Stimulated activated naive CD8-positive, alpha-beta T cell treated with anti-CD3 and anti-CD28 coated beads, Interleukin-15, amount 100 ng/mL, for 72 hours (primary cell): ENCODE measurements at regions not wholly inside any gene's neighbourhood (a gene's known extent, or its start where the extent isn't known, plus 50 kb on each side); places are given as distances from the start of the nearest gene placed in this dataset.

Source experiments
- ATAC-seq: fragments of 150-1000 bp; cut with Tn5 transposase; 2 replicates; pipeline ENCODE4 v1.10.0; 2021; ENCODE audit warnings: mild to moderate bottlenecking, moderate library complexity
- DNase-seq, 2 donors: peaks; one replicate each; pipeline ENCODE4 v3.0.0; 2021 to 2022
- H3K27ac Mint-ChIP-seq, 2 donors: one replicate each; pipeline ENCODE4 v1.8.0; 2022; ENCODE audit warnings: mild to moderate bottlenecking in 2 of 2, mixed read lengths in 2 of 2, moderate library complexity in 2 of 2
- H3K27me3 Mint-ChIP-seq: one replicate; pipeline ENCODE4 v1.8.0; 2022; ENCODE audit warnings: mixed read lengths
- H3K4me1 Mint-ChIP-seq: one replicate; pipeline ENCODE4 v1.8.0; 2022; ENCODE audit warnings: mild to moderate bottlenecking, mixed read lengths
- H3K4me3 Mint-ChIP-seq, 2 donors: one replicate each; pipeline ENCODE4 v1.8.0; 2022; ENCODE audit warnings: mild to moderate bottlenecking in 2 of 2, mixed read lengths in 2 of 2, moderate library complexity in 1 of 2
- H3K9me3 Mint-ChIP-seq, 2 donors: one replicate each; pipeline ENCODE4 v1.8.0; 2022; ENCODE audit warnings: mixed read lengths in 2 of 2

DNA sequence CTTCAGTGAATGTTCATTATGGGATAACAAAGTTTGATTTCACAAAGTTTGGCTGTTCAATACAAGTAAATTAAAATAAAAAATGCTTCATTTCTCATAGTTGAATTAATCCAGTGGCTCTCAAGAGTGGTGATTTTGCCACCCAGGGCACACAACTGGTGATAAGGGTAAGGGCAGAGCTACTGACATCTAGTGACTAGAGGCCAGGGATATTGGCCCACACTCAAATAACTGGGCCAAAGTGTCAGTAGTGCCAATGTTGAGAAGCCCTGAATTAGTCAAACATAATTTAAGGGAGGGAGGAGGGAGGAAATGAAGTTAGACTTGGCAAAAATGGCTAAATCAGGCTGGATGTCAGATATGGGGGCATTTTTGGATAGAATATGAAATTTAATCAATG lies 880.5 kb upstream of the ADGRL4 start:
- no peaks in the 10 kb centered on the region for H3K4me1 Mint-ChIP-seq
- no peak for ATAC-seq
- peaks cover 12 to 46% of the 10 kb centered on the region in 2 donors for H3K9me3 Mint-ChIP-seq
- no peak for DNase-seq
- no peak overlapping the region for H3K4me3 Mint-ChIP-seq
- H3K27me3 Mint-ChIP-seq: no peaks in the 10 kb centered on the region
- no peak overlapping the region for H3K27ac Mint-ChIP-seq

DNA sequence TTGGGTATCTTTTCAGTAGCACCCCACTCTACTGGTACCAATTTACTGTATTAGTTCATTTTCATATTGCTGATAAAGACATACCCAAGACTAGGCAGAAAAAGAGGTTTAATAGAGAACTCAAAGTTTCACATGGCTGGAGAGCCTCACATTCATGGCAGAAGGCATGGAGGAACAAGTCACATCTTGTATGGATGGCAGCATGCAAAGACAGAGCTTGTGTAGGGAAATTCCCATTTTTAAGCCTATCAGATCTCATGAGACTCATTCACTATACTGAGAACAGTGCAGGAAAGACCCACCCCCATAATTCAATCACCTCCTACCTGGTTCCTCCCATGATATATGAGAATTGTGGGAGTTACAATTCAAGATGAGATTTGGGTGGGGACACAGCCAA lies 878.6 kb upstream of the ADGRL4 start:
- Mint-ChIP-seq H3K27me3 (no peaks in the 10 kb centered on the region), H3K4me3 (no peak overlapping the region), H3K4me1 (no peaks in the 10 kb centered on the region), H3K9me3 (peaks cover 20 to 38% of the 10 kb centered on the region in 2 donors), H3K27ac (no peak overlapping the region)
- ATAC-seq (no peak), DNase-seq (no peak)

DNA sequence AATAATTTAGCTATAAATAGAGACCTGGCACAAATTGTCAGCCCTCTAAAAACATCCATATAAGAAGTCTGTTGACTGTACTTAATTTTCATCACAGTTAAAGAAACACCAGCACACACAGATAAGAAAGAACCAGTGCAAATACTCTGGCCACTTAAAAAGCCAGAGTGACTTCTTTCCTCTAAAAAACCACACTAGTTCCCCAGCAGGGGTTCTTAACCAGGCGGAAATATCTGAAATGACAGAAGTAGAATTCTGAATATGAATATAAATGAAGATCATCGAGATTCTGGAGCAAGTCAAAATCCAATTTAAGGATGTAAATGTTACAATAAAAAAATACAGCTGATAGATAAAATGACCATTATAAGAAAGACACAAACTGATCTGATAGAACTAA lies 870.6 kb upstream of the ADGRL4 start:
- H3K4me1 Mint-ChIP-seq: no peaks in the 10 kb centered on the region
- H3K27me3 Mint-ChIP-seq: no peaks in the 10 kb centered on the region
- DNase-seq: no peak
- no peak overlapping the region for H3K27ac Mint-ChIP-seq
- H3K9me3 Mint-ChIP-seq: peaks cover 24 to 58% of the 10 kb centered on the region in 2 donors
- ATAC-seq: no peak
- no peak overlapping the region for H3K4me3 Mint-ChIP-seq

- H3K4me3 Mint-ChIP-seq: no peak overlapping the region
- H3K27me3 Mint-ChIP-seq: no peaks in the 10 kb centered on the region
- H3K27ac Mint-ChIP-seq: no peak overlapping the region
- DNase-seq: no peak
- ATAC-seq: no peak
- no peaks in the 10 kb centered on the region for H3K4me1 Mint-ChIP-seq
- H3K9me3 Mint-ChIP-seq: peaks cover 17 to 52% of the 10 kb centered on the region in 2 donors
These were observed 868.7 kb upstream of the ADGRL4 start for GRCh38 chr1:79875187-79875586.

GRCh38 chr1:79874289-79874688 lies 867.8 kb upstream of the ADGRL4 start:
- Mint-ChIP-seq H3K9me3 (peaks cover 17 to 58% of the 10 kb centered on the region in 2 donors), H3K4me1 (no peaks in the 10 kb centered on the region), H3K27me3 (no peaks in the 10 kb centered on the region), H3K27ac (no peak overlapping the region), H3K4me3 (no peak overlapping the region)
- DNase-seq (no peak), ATAC-seq (no peak)

GRCh38 chr1:79859212-79859948 lies 852.9 kb upstream of the ADGRL4 start:
- ATAC-seq: no peak
- no peaks in the 10 kb centered on the region for H3K4me1 Mint-ChIP-seq
- H3K9me3 Mint-ChIP-seq: peaks cover 13 to 27% of the 10 kb centered on the region in 2 donors
- no peaks in the 10 kb centered on the region for H3K27me3 Mint-ChIP-seq
- no peak overlapping the region for H3K4me3 Mint-ChIP-seq
- no peak for DNase-seq
- H3K27ac Mint-ChIP-seq: no peak overlapping the region

- no peaks in the 10 kb centered on the region for H3K4me1 Mint-ChIP-seq
- no peaks in the 10 kb centered on the region for H3K27me3 Mint-ChIP-seq
- H3K27ac Mint-ChIP-seq: no peak overlapping the region
- no peak for DNase-seq
- H3K9me3 Mint-ChIP-seq: no peaks in the 10 kb centered on the region
- no peak for ATAC-seq
- H3K4me3 Mint-ChIP-seq: no peak overlapping the region
These were observed 845.5 kb upstream of the ADGRL4 start for GRCh38 chr1:79852004-79852403.

DNA sequence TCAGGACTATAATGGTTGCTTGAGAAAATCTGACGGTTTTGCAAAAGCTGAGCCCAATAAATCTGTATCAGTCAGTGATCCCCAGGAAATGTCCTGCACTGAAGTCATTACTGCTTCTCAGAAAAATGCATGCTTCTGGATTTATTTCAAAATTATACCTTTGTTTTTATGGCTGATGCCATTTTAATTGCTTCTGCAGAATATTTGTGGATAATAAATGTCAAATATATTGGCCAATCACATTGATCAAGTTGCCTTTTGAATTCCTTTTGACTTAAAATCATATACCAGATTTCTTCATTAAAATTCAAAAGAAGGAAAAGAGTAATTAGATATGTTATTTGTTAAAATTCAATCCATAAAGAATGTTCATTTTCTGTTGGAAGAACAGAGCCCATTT lies 842.9 kb upstream of the ADGRL4 start:
- Mint-ChIP-seq H3K27me3 (no peaks in the 10 kb centered on the region), H3K27ac (no peak overlapping the region), H3K4me3 (no peak overlapping the region), H3K4me1 (no peaks in the 10 kb centered on the region), H3K9me3 (no peaks in the 10 kb centered on the region)
- no peak for DNase-seq
- no peak for ATAC-seq

DNA sequence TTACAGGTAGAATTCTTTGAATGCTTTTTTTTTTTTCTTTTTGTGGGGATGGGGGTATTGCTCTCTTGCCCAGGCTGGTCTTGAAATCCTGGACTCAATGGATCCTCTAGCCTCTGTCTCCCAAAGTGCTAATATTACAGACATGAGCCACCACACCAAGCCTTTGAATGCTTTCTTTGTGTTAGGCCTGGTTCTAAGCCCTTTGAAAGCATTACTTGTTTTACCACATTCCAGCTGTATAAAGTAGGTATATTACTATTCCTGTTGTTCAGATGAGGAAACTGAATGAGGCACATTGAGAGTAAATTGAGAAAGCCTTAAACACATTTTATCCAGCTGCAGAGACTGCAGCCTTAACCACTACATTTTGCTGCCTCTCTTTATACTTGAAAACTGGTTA lies 841.8 kb upstream of the ADGRL4 start:
- H3K27ac Mint-ChIP-seq: no peak overlapping the region
- H3K4me3 Mint-ChIP-seq: no peak overlapping the region
- H3K9me3 Mint-ChIP-seq: no peaks in the 10 kb centered on the region
- no peaks in the 10 kb centered on the region for H3K4me1 Mint-ChIP-seq
- DNase-seq (no peak), ATAC-seq (no peak)
- H3K27me3 Mint-ChIP-seq: no peaks in the 10 kb centered on the region

- H3K4me3 Mint-ChIP-seq: no peak overlapping the region
- no peak overlapping the region for H3K27ac Mint-ChIP-seq
- DNase-seq (no peak), ATAC-seq (no peak)
- H3K4me1 Mint-ChIP-seq: no peaks in the 10 kb centered on the region
- no peaks in the 10 kb centered on the region for H3K27me3 Mint-ChIP-seq
- H3K9me3 Mint-ChIP-seq: no peaks in the 10 kb centered on the region
These were observed 841.2 kb upstream of the ADGRL4 start for GRCh38 chr1:79847700-79848099.

DNA sequence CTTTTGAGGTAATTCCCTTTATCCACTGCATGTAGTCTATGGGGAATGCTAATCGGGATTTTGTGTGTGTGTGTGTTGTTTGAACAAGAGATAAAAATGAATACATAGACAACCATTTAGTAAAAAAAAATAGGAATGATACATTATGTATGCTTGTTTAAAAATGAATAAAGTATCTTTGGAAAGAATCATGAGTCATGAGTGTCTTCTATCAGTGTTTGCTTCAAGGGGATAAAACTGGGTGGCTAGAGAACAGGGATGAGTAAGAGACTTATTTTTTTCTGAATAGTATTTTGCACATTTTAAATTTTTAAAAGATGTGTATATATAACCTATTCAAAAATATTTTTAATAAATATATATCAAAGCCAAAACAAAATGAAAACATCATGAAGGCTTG lies 839.4 kb upstream of the ADGRL4 start:
- Mint-ChIP-seq H3K9me3 (no peaks in the 10 kb centered on the region), H3K4me3 (no peak overlapping the region), H3K27ac (peak overlapping the region in 1 of 2 donors; percentile 42), H3K4me1 (no peaks in the 10 kb centered on the region), H3K27me3 (no peaks in the 10 kb centered on the region)
- DNase-seq (no peak), ATAC-seq (no peak)

GRCh38 chr1:79842811-79843210 lies 836.3 kb upstream of the ADGRL4 start:
- Mint-ChIP-seq H3K27ac (no peak overlapping the region), H3K4me1 (no peaks in the 10 kb centered on the region), H3K9me3 (no peaks in the 10 kb centered on the region), H3K27me3 (no peaks in the 10 kb centered on the region), H3K4me3 (no peak overlapping the region)
- ATAC-seq: no peak
- DNase-seq: no peak

DNA sequence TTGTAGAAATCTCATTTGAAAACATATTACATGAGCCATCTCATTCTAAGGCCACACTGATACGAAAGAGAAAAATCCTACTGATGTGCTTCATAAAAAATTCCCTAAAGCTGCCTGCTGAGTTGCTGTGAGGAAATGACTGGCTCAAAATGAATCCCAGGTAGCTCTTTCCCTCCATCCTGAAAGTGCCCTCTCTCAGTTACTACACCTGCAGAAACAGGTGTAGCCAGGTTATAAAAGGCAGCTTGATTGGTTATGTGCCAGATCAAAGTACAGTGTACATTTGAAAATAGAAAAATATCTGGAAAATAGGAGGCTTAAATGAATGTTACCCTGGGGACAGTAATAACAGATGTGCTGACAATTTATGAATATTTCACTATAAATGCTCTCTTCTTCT lies 833.4 kb upstream of the ADGRL4 start:
- DNase-seq (no peak), ATAC-seq (no peak)
- no peak overlapping the region for H3K27ac Mint-ChIP-seq
- H3K4me1 Mint-ChIP-seq: no peaks in the 10 kb centered on the region
- H3K9me3 Mint-ChIP-seq: no peaks in the 10 kb centered on the region
- no peaks in the 10 kb centered on the region for H3K27me3 Mint-ChIP-seq
- no peak overlapping the region for H3K4me3 Mint-ChIP-seq

GRCh38 chr1:79827446-79827845 lies 820.9 kb upstream of the ADGRL4 start:
- Mint-ChIP-seq H3K9me3 (peaks cover 0 to 9% of the 10 kb centered on the region in 2 donors), H3K4me1 (no peaks in the 10 kb centered on the region), H3K27me3 (no peaks in the 10 kb centered on the region), H3K4me3 (no peak overlapping the region), H3K27ac (no peak overlapping the region)
- no peak for ATAC-seq
- DNase-seq: no peak

DNA sequence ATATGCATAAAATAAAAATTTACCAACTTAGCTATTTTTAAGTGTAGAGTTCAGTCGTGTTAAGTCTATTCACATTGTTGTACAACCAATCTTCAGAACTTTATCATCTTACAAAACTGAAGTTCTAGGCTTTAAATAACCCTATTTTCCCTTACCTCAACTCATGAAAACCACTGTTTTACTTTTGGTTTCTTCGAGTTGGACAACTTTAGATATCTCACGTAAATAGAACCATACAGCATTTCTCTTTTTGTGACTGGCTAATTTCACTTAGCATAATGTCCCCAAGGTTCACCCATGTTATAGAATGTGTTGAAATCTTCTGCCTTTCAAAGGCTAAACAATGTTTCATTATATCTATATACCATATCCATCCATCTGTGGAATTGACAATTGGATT lies 819.0 kb upstream of the ADGRL4 start:
- no peak for DNase-seq
- Mint-ChIP-seq H3K4me3 (no peak overlapping the region), H3K9me3 (peaks cover 0 to 6% of the 10 kb centered on the region in 2 donors), H3K4me1 (no peaks in the 10 kb centered on the region), H3K27ac (no peak overlapping the region), H3K27me3 (no peaks in the 10 kb centered on the region)
- no peak for ATAC-seq

GRCh38 chr1:79822053-79822452 lies 815.5 kb upstream of the ADGRL4 start:
- peaks cover 6 to 10% of the 10 kb centered on the region in 2 donors for H3K9me3 Mint-ChIP-seq
- ATAC-seq (no peak), DNase-seq (no peak)
- H3K4me1 Mint-ChIP-seq: no peaks in the 10 kb centered on the region
- no peaks in the 10 kb centered on the region for H3K27me3 Mint-ChIP-seq
- no peak overlapping the region for H3K27ac Mint-ChIP-seq
- no peak overlapping the region for H3K4me3 Mint-ChIP-seq

- H3K4me1 Mint-ChIP-seq: no peaks in the 10 kb centered on the region
- no peak overlapping the region for H3K4me3 Mint-ChIP-seq
- DNase-seq: no peak
- no peak overlapping the region for H3K27ac Mint-ChIP-seq
- ATAC-seq: no peak
- peaks cover 6 to 13% of the 10 kb centered on the region in 2 donors for H3K9me3 Mint-ChIP-seq
- H3K27me3 Mint-ChIP-seq: no peaks in the 10 kb centered on the region
These were observed 812.6 kb upstream of the ADGRL4 start for GRCh38 chr1:79819140-79819539.
